Kidney (tissue), 13 donors: ENCODE measurements at regions not wholly inside any gene's neighbourhood (a gene's known extent, or its start where the extent isn't known, plus 50 kb on each side); places are given as distances from the start of the nearest gene placed in this dataset.

Experiments
- DNase-seq, 5 donors: peaks; one replicate each; pipeline ENCODE4 v3.0.0-alpha.2; 2013 to 2020
- FAIRE-seq: peaks from 2 replicates; lab custom pipeline; 2012; peaks lifted over from hg19 to GRCh38; lab: Jason Lieb, UNC
- H3K27ac ChIP-seq, 2 donors: one replicate each; pipeline ENCODE4 v1.7.0; 2013; ENCODE audit warnings: low read depth in 2 of 2, low read length in 2 of 2, inconsistent platforms in 1 of 2
- H3K27me3 ChIP-seq: one replicate; pipeline ENCODE4 v1.7.1; 2013; ENCODE audit warnings: low read length, inconsistent platforms; ENCODE audit not compliant: control insufficient read depth, insufficient read depth
- H3K36me3 ChIP-seq, 3 donors: one replicate each; pipeline versions ENCODE4 v1.7.0 to v1.7.1; 2013; ENCODE audit warnings: low read length in 3 of 3, control low read depth in 1 of 3, inconsistent platforms in 1 of 3; ENCODE audit not compliant: insufficient read depth in 3 of 3, control insufficient read depth in 2 of 3
- H3K4me1 ChIP-seq, 3 donors: one replicate each; pipeline versions ENCODE4 v1.7.0 to v1.7.1; 2013; ENCODE audit warnings: low read length in 3 of 3, inconsistent platforms in 1 of 3, low read depth in 1 of 3; ENCODE audit not compliant: control insufficient read depth in 2 of 3, insufficient read depth in 2 of 3
- H3K4me3 ChIP-seq, 3 donors: one replicate each; pipeline versions ENCODE4 v1.7.0 to v1.8.1; 2013; ENCODE audit warnings: low read length in 3 of 3, control low read depth in 1 of 3, inconsistent platforms in 1 of 3
- H3K9ac ChIP-seq, 3 donors: one replicate each; pipeline versions ENCODE4 v1.7.0 to v1.7.1; 2013; ENCODE audit warnings: low read length in 3 of 3, control low read depth in 1 of 3, inconsistent platforms in 1 of 3
- H3K9me3 ChIP-seq, 3 donors: one replicate each; pipeline versions ENCODE4 v1.7.0 to v1.7.1; 2013; ENCODE audit warnings: low read length in 3 of 3, control low read depth in 1 of 3, inconsistent platforms in 1 of 3; ENCODE audit not compliant: control insufficient read depth in 2 of 3, insufficient read depth in 1 of 3
- intact Hi-C: fragments of 100-400 bp; cut with DNase I; formaldehyde crosslinking; loops from one replicate; pipeline ENCODE4 v1.11.1; 2022
- TF ChIP-seq, protein P1 (sequence below): IDR thresholded peaks from 3 replicates; pipeline ENCODE4 v1.5.1; 2012; ENCODE audit warnings: mild to moderate bottlenecking, moderate library complexity, borderline replicate concordance; ENCODE audit not compliant: insufficient read depth; ENCODE audit errors: extremely low read depth
- donor health status: control.
- donor health status: control.
- donor health status: control.
- donor health status: control.
- donor health status: control.
- donor health status: DM: yes; HTN: yes; CAD: no.
- donor health status: Normal renal cell carcinoma (clear cell type).

DNA sequence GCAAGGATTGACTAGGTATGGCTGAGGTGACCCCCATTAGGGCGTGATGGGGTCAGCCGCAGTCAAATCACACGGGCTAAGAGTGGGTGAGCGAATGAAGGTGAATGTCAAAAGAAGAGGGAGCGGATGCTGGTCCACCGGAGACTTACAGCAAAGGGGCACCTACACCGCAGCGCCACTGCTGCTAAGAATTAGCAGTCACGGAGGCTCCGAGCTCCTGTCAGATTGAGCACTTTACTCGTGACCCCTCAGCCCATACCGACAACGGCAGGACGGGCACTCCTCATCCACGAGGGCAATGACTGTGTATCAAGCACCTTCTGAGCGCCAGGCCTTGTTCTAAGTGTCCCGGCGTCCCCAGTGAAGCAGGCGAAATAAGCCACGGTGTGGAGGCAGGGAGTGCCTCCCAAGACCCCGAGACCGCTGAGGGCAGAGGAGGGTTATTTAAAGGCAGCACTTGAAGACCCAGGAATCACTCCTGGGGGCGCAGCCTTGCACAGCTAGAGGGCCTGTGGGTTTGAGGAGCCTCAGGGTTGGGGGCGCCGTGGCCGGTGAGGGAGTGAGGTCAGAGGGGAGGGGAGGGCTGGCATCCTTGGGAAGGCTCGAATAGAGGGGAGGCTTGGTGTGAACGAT is 61.6 kb upstream of the GATA2 start:
- FAIRE-seq: no peak
- intact Hi-C loops: no loop called here
- Histone ChIP-seq H3K27ac (peak overlapping the region in 1 of 2 donors; percentile 42), H3K4me3 (no peak overlapping the region), H3K9ac (no peak overlapping the region), H3K9me3 (no peaks in the 10 kb centered on the region), H3K27me3 (no peaks in the 10 kb centered on the region), H3K4me1 (no peaks in the 10 kb centered on the region), H3K36me3 (no peaks in the 10 kb centered on the region)
- TF ChIP-seq, protein P1, sequence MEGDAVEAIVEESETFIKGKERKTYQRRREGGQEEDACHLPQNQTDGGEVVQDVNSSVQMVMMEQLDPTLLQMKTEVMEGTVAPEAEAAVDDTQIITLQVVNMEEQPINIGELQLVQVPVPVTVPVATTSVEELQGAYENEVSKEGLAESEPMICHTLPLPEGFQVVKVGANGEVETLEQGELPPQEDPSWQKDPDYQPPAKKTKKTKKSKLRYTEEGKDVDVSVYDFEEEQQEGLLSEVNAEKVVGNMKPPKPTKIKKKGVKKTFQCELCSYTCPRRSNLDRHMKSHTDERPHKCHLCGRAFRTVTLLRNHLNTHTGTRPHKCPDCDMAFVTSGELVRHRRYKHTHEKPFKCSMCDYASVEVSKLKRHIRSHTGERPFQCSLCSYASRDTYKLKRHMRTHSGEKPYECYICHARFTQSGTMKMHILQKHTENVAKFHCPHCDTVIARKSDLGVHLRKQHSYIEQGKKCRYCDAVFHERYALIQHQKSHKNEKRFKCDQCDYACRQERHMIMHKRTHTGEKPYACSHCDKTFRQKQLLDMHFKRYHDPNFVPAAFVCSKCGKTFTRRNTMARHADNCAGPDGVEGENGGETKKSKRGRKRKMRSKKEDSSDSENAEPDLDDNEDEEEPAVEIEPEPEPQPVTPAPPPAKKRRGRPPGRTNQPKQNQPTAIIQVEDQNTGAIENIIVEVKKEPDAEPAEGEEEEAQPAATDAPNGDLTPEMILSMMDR: no peak
- no peak for DNase-seq

DNA sequence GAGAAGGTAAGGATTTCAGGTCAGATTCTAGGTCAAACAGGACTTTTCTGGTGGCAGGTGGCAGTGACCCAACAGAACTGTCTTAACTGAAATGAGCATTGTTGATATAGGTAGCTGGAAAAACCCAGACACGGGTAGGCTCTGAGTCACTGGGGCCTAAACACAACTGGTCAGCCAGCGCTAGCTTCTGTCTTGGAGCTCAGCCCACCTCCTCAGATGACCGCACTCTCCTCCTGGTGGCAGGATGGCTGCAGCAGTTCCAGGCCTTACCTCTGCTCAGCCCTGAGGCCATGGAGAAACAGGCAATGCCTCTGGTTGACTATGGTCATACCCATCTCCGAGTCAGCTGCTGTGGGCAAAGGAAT is 61.1 kb upstream of the GATA2 start:
- no peaks in the 10 kb centered on the region for H3K4me1 ChIP-seq
- H3K27ac ChIP-seq: no peak overlapping the region
- no peaks in the 10 kb centered on the region for H3K36me3 ChIP-seq
- DNase-seq: no peak
- intact Hi-C loops: no loop called here
- H3K27me3 ChIP-seq: no peaks in the 10 kb centered on the region
- no peak overlapping the region for H3K4me3 ChIP-seq
- TF ChIP-seq, protein P1: no peak
- no peak for FAIRE-seq
- no peaks in the 10 kb centered on the region for H3K9me3 ChIP-seq
- H3K9ac ChIP-seq: no peak overlapping the region

DNA sequence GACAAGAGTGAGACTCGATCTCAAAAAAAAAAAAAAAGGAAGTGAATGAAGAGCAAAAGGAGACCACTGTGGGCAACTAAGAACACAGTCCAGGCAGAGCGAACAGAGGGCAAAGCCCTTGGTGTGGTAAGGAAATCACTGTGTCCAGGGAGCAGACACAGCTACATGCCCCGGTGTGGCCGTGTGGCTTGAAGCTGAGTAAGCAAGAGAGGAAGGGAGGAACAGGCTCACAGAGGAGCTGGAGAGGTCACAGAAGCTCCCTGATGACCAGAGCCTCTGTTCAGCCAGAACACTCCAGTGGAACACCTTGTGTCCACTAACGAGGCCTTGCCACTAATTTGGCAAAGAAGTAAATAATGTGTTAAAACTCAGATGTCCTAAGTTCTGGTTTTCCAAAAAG is 60.6 kb upstream of the GATA2 start:
- FAIRE-seq: no peak
- H3K27ac ChIP-seq: no peak overlapping the region
- H3K4me3 ChIP-seq: no peak overlapping the region
- H3K9me3 ChIP-seq: no peaks in the 10 kb centered on the region
- DNase-seq: no peak
- TF ChIP-seq, protein P1: no peak
- no peaks in the 10 kb centered on the region for H3K36me3 ChIP-seq
- no peaks in the 10 kb centered on the region for H3K4me1 ChIP-seq
- intact Hi-C loops: no loop called here
- H3K27me3 ChIP-seq: no peaks in the 10 kb centered on the region
- H3K9ac ChIP-seq: no peak overlapping the region

DNA sequence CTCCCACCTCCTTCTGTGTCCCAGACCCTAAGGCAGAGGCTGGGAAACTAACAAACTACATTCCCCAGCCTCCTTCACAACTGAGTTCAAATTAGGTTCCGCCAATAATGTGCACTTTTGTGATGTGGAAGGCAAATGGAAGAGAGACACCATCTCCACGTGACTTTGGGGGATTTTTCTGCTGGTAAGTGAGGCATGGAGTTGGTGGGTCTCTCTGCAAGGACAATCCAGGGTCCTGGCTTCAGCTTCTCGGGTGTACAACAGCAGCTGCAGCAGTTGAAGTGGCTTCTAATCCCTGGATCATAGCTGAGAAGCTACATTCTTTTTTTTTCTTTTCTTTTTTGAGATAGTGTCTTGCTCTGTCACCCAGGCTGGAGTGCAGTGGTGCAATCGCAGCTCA is 58.9 kb upstream of the GATA2 start:
- Histone ChIP-seq H3K4me1 (peaks cover 0 to 2% (median 0%) of the 10 kb centered on the region in 3 donors), H3K27me3 (no peaks in the 10 kb centered on the region), H3K4me3 (no peak overlapping the region), H3K9ac (no peak overlapping the region), H3K9me3 (no peaks in the 10 kb centered on the region), H3K36me3 (no peaks in the 10 kb centered on the region), H3K27ac (no peak overlapping the region)
- TF ChIP-seq, protein P1: no peak
- FAIRE-seq: no peak
- intact Hi-C loops: no loop called here
- DNase-seq: peak in 1 of 5 donors; percentile 47
